Keratinocyte (primary cell): ENCODE measurements at regions not wholly inside any gene's neighbourhood (a gene's known extent, or its start where the extent isn't known, plus 50 kb on each side); places are given as distances from the start of the nearest gene placed in this dataset.

Source experiments
- DNase-seq: peaks from one replicate; pipeline ENCODE4 v3.0.0-alpha.2; 2011; ENCODE audit warnings: low read depth, missing footprints, low spot score
- FAIRE-seq: peaks from 2 replicates; lab custom pipeline; 2011; peaks lifted over from hg19 to GRCh38; lab: Jason Lieb, UNC
- H2AFZ ChIP-seq: 2 replicates; pipeline ENCODE4 v1.6.0; 2012; ENCODE audit warnings: low read length, control low read depth, inconsistent platforms; ENCODE audit not compliant: control insufficient read depth
- H3K27ac ChIP-seq: 2 replicates; pipeline ENCODE4 v1.5.1; 2011; ENCODE audit warnings: low read length; ENCODE audit not compliant: control insufficient read depth, insufficient read depth
- H3K27me3 ChIP-seq: 3 replicates; pipeline ENCODE4 v1.6.0; 2011; ENCODE audit warnings: low read length; ENCODE audit not compliant: control insufficient read depth, insufficient read depth; ENCODE audit errors: extremely low read depth
- H3K36me3 ChIP-seq, 2 experiments: 2 replicates in 1 of 2; 3 replicates in 1 of 2; pipeline ENCODE4 v1.5.1; 2011; ENCODE audit warnings: low read length in 2 of 2, mild to moderate bottlenecking in 1 of 2; ENCODE audit not compliant: control insufficient read depth in 2 of 2, insufficient read depth in 2 of 2; ENCODE audit errors: extremely low read depth in 1 of 2
- H3K4me1 ChIP-seq: 3 replicates; pipeline ENCODE4 v1.5.1; 2011; ENCODE audit warnings: low read length; ENCODE audit not compliant: control insufficient read depth, insufficient read depth; ENCODE audit errors: extremely low read depth
- H3K4me2 ChIP-seq: 3 replicates; pipeline ENCODE4 v1.6.0; 2011; ENCODE audit warnings: low read depth, low read length; ENCODE audit not compliant: control insufficient read depth, insufficient read depth; ENCODE audit errors: extremely low read depth
- H3K4me3 ChIP-seq, 3 experiments: fragments of 200-600 bp in 1 of 3; sonication (generic) in 1 of 3; 2 replicates in 2 of 3; 3 replicates in 1 of 3; pipeline ENCODE4 v1.5.1; 2011 to 2016; ENCODE audit warnings: low read length in 3 of 3, mild to moderate bottlenecking in 3 of 3, control low read depth in 2 of 3, inconsistent platforms in 1 of 3, low read depth in 1 of 3, mixed read lengths in 1 of 3, mixed run types in 1 of 3, moderate library complexity in 1 of 3; ENCODE audit not compliant: control insufficient read depth in 2 of 3, insufficient read depth in 2 of 3; ENCODE audit errors: extremely low read depth in 1 of 3
- H3K79me2 ChIP-seq: 2 replicates; pipeline ENCODE4 v1.6.0; 2012; ENCODE audit warnings: low read length; ENCODE audit not compliant: control insufficient read depth, insufficient read depth
- H3K9ac ChIP-seq: 3 replicates; pipeline ENCODE4 v1.6.0; 2011; ENCODE audit warnings: low read length; ENCODE audit not compliant: control insufficient read depth, insufficient read depth; ENCODE audit errors: extremely low read depth
- H3K9me1 ChIP-seq: 3 replicates; pipeline ENCODE4 v1.6.0; 2011; ENCODE audit warnings: low read length; ENCODE audit not compliant: control insufficient read depth, insufficient read depth; ENCODE audit errors: extremely low read depth
- H3K9me3 ChIP-seq: 2 replicates; pipeline ENCODE4 v1.5.1; 2012; ENCODE audit warnings: low read depth, low read length; ENCODE audit not compliant: control insufficient read depth
- H4K20me1 ChIP-seq: 3 replicates; pipeline ENCODE4 v1.6.0; 2011; ENCODE audit warnings: low read length; ENCODE audit not compliant: control insufficient read depth, insufficient read depth; ENCODE audit errors: extremely low read depth
- EZH2 ChIP-seq: IDR thresholded peaks from one replicate; pipeline ENCODE4 v1.6.1; 2012; ENCODE audit warnings: inconsistent platforms, mild to moderate bottlenecking, low read length, moderate library complexity
- dilution Hi-C: fragments of 300-500 bp; cut with MboI; formaldehyde crosslinking; loops from one replicate; pipeline ENCODE4 v1.7.0; 2020; ENCODE audit warnings: low sequenced_read_pairs; ENCODE audit not compliant: extremely low pct_ligation_motif_present
- TF ChIP-seq, protein P1 (sequence below), 3 experiments: IDR thresholded peaks in 1 of 3; conservative IDR thresholded peaks in 1 of 3; optimal IDR thresholded peaks in 1 of 3; 2 replicates in 2 of 3; 3 replicates in 1 of 3; pipeline versions ENCODE3 to v1.5.1; 2011; ENCODE audit warnings: low read length in 3 of 3, mild to moderate bottlenecking in 3 of 3, moderate library complexity in 2 of 3, control low read depth in 1 of 3, inconsistent platforms in 1 of 3; ENCODE audit not compliant: insufficient read depth in 2 of 3; ENCODE audit errors: extremely low read depth in 1 of 3

DNA sequence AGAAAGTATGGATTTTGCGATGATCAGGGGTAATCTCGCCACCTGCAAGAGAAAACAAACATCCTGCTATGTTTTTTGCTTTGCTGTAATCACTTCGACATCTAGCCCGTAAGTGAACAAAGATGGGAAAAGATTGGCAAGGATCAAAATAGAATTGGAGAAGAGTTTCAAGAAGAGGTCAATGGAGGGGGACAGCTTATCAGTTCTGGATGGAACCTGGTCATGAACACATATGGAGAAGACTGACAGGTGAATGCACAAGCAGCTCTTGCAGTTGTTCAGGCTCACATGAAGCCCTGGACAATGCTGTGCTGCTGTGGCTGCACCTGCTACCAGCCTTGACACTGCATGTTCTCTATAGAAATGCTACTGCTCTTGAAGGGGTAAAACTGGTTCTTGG lies 222.1 kb downstream of the BCAS1 start:
- H3K27ac ChIP-seq: no peak overlapping the region
- H3K9ac ChIP-seq: no peak overlapping the region
- FAIRE-seq: no peak
- no peaks in the 10 kb centered on the region for H3K36me3 ChIP-seq
- H4K20me1 ChIP-seq: no peaks in the 10 kb centered on the region
- dilution Hi-C loops: no loop called here
- H3K79me2 ChIP-seq: no peaks in the 10 kb centered on the region
- no peaks in the 10 kb centered on the region for H3K9me3 ChIP-seq
- H2AFZ ChIP-seq: no peak overlapping the region
- H3K4me1 ChIP-seq: peaks cover 21% of the 10 kb centered on the region
- H3K27me3 ChIP-seq: no peaks in the 10 kb centered on the region
- no peaks in the 10 kb centered on the region for H3K9me1 ChIP-seq
- DNase-seq: no peak
- H3K4me3 ChIP-seq: no peak overlapping the region
- no peak overlapping the region for H3K4me2 ChIP-seq
- TF ChIP-seq, protein P1, sequence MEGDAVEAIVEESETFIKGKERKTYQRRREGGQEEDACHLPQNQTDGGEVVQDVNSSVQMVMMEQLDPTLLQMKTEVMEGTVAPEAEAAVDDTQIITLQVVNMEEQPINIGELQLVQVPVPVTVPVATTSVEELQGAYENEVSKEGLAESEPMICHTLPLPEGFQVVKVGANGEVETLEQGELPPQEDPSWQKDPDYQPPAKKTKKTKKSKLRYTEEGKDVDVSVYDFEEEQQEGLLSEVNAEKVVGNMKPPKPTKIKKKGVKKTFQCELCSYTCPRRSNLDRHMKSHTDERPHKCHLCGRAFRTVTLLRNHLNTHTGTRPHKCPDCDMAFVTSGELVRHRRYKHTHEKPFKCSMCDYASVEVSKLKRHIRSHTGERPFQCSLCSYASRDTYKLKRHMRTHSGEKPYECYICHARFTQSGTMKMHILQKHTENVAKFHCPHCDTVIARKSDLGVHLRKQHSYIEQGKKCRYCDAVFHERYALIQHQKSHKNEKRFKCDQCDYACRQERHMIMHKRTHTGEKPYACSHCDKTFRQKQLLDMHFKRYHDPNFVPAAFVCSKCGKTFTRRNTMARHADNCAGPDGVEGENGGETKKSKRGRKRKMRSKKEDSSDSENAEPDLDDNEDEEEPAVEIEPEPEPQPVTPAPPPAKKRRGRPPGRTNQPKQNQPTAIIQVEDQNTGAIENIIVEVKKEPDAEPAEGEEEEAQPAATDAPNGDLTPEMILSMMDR (optimal IDR thresholded peaks at IDR 0.05 in 1 of 3, IDR thresholded peaks at IDR 0.05 in 1 of 3, conservative IDR thresholded peaks at IDR 0.05 in 1 of 3; ENCODE audit: extremely low read depth in 1 of 3, insufficient read depth in 2 of 3, low read length in 3 of 3): no peak
- no peak for TF ChIP-seq EZH2

DNA sequence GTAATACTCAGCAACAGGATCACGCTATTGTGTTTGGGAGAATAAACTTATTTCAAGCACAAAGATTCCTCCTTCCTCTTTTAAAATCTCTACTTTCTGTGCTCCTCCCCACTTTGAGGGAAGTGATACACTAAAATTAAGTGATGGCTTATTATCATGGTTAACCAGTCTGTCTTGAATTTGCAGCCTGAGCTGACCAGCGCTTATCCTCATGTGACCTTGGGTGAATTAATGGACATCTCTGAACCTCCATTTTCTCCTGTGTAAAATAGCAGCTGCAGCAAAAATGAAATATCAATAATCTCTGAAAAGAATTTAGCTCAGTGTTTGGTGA lies 222.6 kb downstream of the BCAS1 start:
- H3K9me3 ChIP-seq: no peaks in the 10 kb centered on the region
- H3K27me3 ChIP-seq: no peaks in the 10 kb centered on the region
- no peaks in the 10 kb centered on the region for H3K9me1 ChIP-seq
- H2AFZ ChIP-seq: no peak overlapping the region
- H3K4me2 ChIP-seq: no peak overlapping the region
- H3K4me3 ChIP-seq: no peak overlapping the region
- no peaks in the 10 kb centered on the region for H3K79me2 ChIP-seq
- H4K20me1 ChIP-seq: no peaks in the 10 kb centered on the region
- H3K4me1 ChIP-seq: peaks cover 22% of the 10 kb centered on the region
- H3K9ac ChIP-seq: no peak overlapping the region
- no peak for DNase-seq
- H3K36me3 ChIP-seq: no peaks in the 10 kb centered on the region
- H3K27ac ChIP-seq: no peak overlapping the region
- dilution Hi-C loops: no loop called here
- no peak for FAIRE-seq
- TF ChIP-seq, protein P1 (optimal IDR thresholded peaks at IDR 0.05 in 1 of 3, IDR thresholded peaks at IDR 0.05 in 1 of 3, conservative IDR thresholded peaks at IDR 0.05 in 1 of 3; ENCODE audit: extremely low read depth in 1 of 3, insufficient read depth in 2 of 3, low read length in 3 of 3): no peak
- TF ChIP-seq EZH2: no peak
